ENCODE measurements at regions not wholly inside any gene's neighbourhood (a gene's known extent, or its start where the extent isn't known, plus 50 kb on each side); places are given as distances from the start of the nearest gene placed in this dataset.

DNA sequence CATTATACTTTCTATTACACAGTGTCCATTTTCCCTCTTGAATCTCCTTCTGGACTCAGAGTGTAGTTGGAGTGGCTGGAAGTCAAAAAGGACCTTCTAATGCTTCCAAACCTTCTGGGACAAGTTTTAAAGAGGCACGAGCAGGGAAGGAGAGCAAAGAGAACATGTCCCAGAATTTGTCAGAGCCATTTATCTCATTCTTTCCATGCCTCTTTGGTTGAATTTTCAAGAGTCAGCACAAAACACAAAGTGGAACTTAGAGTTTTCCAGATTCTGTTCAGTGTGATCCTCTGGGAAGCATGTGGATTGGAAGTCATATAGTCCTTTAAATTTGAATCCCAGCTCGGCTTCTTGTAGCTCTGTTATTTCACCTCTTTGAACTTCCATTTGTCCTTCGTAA, 138.2 kb upstream of the PWP1 start (continued):
- TF ChIP-seq, protein P1, sequence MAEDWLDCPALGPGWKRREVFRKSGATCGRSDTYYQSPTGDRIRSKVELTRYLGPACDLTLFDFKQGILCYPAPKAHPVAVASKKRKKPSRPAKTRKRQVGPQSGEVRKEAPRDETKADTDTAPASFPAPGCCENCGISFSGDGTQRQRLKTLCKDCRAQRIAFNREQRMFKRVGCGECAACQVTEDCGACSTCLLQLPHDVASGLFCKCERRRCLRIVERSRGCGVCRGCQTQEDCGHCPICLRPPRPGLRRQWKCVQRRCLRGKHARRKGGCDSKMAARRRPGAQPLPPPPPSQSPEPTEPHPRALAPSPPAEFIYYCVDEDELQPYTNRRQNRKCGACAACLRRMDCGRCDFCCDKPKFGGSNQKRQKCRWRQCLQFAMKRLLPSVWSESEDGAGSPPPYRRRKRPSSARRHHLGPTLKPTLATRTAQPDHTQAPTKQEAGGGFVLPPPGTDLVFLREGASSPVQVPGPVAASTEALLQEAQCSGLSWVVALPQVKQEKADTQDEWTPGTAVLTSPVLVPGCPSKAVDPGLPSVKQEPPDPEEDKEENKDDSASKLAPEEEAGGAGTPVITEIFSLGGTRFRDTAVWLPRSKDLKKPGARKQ (CRISPR knock-in tag; IDR thresholded peaks at IDR 0.05), result no peak
- no peak for TF ChIP-seq NR0B1 (IDR thresholded peaks at IDR 0.05; ENCODE audit: partially characterized antibody)
- TF ChIP-seq BRD9 (IDR thresholded peaks at IDR 0.05; ENCODE audit: low read depth, partially characterized antibody), result no peak
- no peak for TF ChIP-seq PHB2 (IDR thresholded peaks at IDR 0.05; ENCODE audit: low read depth)
- peak; percentile 49; the same call in 1 of the 2 replicates for TF ChIP-seq MAFG (tag; conservative IDR thresholded peaks at IDR 0.05)
- no peak for TF ChIP-seq ZNF12 (CRISPR knock-in tag; IDR thresholded peaks at IDR 0.05)
- TF ChIP-seq ZNF444 (CRISPR knock-in tag; IDR thresholded peaks at IDR 0.05), result no peak
- TF ChIP-seq GTF2A2 (tag; IDR thresholded peaks at IDR 0.05), result no peak
- TF ChIP-seq SIN3A (IDR thresholded peaks at IDR 0.05; ENCODE audit: borderline replicate concordance in 2 of 2, control insufficient read depth in 1 of 2, low read depth in 2 of 2, low read length in 2 of 2), result no peak
- TF ChIP-seq RFX1 (IDR thresholded peaks at IDR 0.05), result no peak
- TF ChIP-seq ZNF77 (CRISPR knock-in tag; IDR thresholded peaks at IDR 0.05), result no peak
- TF ChIP-seq ZNF316 (IDR thresholded peaks at IDR 0.05), result peak; percentile 65
- TF ChIP-seq ZNF184 (CRISPR knock-in tag; IDR thresholded peaks at IDR 0.05), result no peak
- TF ChIP-seq NEUROD1 (IDR thresholded peaks at IDR 0.05; ENCODE audit: borderline replicate concordance, low read depth, low read length, partially characterized antibody), result no peak
- TF ChIP-seq SNRNP70 (optimal IDR thresholded peaks at IDR 0.05; ENCODE audit: low read depth, low read length), result no peak
- no peak for TF ChIP-seq DPF2 (IDR thresholded peaks at IDR 0.05)
- TF ChIP-seq SIN3B (IDR thresholded peaks at IDR 0.05; ENCODE audit: low read depth), result no peak
- TF ChIP-seq, protein P2, sequence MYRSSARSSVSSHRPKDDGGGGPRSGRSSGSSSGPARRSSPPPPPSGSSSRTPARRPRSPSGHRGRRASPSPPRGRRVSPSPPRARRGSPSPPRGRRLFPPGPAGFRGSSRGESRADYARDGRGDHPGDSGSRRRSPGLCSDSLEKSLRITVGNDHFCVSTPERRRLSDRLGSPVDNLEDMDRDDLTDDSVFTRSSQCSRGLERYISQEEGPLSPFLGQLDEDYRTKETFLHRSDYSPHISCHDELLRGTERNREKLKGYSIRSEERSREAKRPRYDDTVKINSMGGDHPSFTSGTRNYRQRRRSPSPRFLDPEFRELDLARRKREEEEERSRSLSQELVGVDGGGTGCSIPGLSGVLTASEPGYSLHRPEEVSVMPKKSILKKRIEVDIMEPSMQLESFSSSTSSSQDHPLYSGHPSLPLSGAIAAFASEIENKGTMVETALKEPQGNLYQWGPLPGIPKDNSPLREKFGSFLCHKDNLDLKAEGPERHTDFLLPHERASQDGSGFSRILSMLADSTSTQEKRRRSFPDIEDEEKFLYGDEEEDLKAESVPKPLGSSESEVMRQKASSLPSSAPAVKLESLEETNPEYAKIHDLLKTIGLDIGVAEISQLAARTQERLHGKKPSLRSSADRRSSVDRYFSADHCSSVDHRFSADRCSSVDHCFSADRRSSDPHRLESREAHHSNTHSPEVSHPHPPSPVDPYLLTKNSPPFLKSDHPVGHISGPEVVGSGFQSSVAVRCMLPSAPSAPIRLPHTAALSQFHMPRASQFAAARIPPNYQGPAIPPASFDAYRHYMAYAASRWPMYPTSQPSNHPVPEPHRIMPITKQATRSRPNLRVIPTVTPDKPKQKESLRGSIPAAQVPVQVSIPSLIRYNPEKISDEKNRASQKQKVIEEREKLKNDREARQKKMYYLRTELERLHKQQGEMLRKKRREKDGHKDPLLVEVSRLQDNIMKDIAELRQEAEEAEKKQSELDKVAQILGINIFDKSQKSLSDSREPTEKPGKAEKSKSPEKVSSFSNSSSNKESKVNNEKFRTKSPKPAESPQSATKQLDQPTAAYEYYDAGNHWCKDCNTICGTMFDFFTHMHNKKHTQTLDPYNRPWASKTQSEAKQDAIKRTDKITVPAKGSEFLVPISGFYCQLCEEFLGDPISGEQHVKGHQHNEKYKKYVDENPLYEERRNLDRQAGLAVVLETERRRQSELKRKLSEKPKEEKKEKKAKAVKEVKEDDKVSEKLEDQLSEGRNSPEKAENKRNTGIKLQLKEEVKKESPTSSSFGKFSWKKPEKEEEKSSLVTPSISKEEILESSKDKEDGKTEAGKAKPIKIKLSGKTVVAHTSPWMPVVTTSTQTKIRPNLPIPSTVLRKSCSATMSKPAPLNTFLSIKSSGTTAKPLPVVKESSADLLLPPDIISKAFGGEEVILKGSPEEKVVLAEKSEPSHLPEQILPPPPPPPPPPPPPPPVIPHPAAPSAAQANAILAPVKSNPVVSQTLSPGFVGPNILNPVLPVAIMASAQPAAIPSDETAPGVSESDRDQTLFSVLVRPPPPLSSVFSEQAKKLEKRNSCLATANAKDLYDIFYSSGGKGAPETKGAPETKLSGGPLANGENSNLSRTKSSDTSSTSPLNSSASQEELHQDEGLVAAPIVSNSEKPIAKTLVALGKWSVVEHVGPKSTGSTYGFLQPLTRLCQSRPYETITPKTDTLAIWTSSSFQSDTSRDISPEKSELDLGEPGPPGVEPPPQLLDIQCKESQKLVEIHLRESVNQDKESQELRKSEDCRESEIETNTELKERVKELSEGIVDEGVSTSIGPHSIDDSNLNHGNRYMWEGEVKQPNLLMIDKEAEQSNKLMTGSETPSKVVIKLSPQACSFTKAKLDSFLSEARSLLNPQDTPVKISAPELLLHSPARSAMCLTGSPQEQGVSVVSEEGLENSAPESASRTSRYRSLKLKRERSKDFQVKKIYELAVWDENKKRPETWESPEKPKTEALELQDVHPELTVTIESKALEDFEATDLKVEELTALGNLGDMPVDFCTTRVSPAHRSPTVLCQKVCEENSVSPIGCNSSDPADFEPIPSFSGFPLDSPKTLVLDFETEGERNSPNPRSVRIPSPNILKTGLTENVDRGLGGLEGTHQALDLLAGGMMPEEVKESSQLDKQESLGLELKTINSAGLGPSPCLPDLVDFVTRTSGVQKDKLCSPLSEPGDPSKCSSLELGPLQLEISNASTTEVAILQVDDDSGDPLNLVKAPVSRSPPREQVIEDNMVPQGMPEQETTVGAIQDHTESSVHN (IDR thresholded peaks at IDR 0.05; ENCODE audit: borderline replicate concordance in 1 of 2, low read depth in 1 of 2), result no peak
- no peak for TF ChIP-seq IFI16 (CRISPR knock-in tag; IDR thresholded peaks at IDR 0.05)
- TF ChIP-seq E2F3 (CRISPR knock-in tag; IDR thresholded peaks at IDR 0.05), result no peak
- 0 out of 2 replicates have a peak, but pooled peaks have one; percentile 48 for TF ChIP-seq C11orf30 (IDR thresholded peaks at IDR 0.05; ENCODE audit: low read depth)
